ENCODE measurements at regions not wholly inside any gene's neighbourhood (a gene's known extent, or its start where the extent isn't known, plus 50 kb on each side); places are given as distances from the start of the nearest gene placed in this dataset.
"Not testable (repeated sequence)": the region's sequence is repeated elsewhere in the genome, so short reads cannot be mapped to it uniquely, and the experiment has no call there.

DNA sequence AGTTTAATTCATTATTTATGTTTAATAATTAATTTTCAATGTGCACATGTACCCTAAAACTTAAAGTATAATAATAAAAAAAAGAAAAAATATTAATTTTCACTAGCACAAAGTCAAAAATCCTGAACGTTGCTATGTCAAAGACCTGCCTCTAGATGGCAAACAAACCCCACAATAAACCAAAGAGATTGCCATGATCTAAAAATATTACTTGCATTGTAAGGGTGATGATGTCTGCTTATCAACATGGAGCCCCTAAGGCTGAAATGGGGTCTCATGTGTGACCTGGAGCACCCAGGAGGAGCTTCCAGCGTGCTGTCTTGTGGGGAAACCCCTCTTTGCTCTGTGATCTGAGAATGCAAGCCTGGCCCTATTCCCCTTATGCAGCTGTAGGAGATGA lies 1259.3 kb downstream of the RPIA start:
- TF ChIP-seq, protein P1, sequence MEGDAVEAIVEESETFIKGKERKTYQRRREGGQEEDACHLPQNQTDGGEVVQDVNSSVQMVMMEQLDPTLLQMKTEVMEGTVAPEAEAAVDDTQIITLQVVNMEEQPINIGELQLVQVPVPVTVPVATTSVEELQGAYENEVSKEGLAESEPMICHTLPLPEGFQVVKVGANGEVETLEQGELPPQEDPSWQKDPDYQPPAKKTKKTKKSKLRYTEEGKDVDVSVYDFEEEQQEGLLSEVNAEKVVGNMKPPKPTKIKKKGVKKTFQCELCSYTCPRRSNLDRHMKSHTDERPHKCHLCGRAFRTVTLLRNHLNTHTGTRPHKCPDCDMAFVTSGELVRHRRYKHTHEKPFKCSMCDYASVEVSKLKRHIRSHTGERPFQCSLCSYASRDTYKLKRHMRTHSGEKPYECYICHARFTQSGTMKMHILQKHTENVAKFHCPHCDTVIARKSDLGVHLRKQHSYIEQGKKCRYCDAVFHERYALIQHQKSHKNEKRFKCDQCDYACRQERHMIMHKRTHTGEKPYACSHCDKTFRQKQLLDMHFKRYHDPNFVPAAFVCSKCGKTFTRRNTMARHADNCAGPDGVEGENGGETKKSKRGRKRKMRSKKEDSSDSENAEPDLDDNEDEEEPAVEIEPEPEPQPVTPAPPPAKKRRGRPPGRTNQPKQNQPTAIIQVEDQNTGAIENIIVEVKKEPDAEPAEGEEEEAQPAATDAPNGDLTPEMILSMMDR (IDR thresholded peaks at IDR 0.05; ENCODE audit: insufficient read depth, low read depth, low read length): not testable (repeated sequence)
- TF ChIP-seq EZH2 (IDR thresholded peaks at IDR 0.05; ENCODE audit: insufficient read depth, low read length): not testable (repeated sequence)
